UCSD-AML1 (cell line): ENCODE measurements at regions not wholly inside any gene's neighbourhood (a gene's known extent, or its start where the extent isn't known, plus 50 kb on each side); places are given as distances from the start of the nearest gene placed in this dataset.

Experiments used
- DNase-seq: peaks from one replicate; lab custom pipeline; 2025; ENCODE audit not compliant: unreplicated experiment; lab: John Stamatoyannopoulos, UW

GRCh38 chr2:453132-453531 lies 165.2 kb upstream of the ALKAL2 start:
- no peak for DNase-seq

DNA sequence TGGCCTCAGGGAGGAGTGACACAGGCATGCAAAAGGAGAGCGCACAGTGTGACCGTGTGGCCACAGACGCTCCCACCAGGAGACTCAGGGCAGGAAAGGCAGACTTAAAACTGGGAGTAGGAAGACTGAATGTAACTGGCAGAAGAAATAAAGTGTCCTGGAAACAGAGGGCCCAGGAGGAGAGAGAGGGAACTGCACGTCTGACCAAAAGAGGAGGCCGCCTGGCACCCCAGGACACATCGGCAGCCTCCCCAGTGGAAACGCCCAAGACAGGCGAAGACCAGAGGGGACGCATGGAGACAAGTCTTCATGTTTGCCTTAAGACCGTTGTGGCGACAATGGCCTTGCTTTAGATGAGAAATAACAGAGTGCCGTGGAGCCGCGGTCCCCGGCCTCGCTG lies 163.6 kb upstream of the ALKAL2 start:
- no peak for DNase-seq

- DNase-seq: no peak
Observed at GRCh38 chr2:449246-450067, 161.6 kb upstream of the ALKAL2 start.

DNA sequence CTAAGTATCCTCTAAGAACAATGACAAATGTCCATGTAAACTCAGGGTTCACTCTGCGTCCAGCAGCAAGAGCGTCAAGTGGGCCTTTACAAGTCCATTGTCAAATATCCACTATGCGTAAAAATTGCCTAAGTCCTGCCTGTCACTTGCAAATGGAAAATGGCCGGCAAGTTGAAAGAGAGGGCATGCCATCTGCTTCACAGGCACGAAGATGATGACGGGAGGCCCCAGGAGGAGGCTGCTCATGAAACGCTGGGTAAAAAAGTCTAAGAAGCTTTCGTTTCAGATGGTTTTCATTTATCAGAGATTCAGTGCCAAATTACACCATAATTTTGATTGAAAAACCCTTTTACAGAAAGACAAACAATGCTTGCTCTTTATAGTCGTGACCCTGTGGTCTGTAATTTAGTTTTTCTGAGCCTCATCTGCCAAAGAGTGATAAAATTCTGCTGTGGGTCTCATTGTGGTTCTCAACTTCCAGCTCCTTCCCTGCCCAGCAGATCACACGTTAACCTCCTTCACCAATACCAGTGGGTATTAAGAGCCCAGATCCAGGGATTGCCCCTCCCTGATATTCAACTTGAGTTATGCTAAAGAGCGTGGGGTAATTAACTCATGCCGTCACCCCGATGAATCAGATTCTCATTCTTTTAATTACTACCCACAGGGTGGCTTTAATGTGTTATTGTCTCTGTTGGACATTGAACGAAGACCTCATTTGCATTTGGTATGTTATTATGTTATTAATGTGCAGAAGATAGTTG lies 160.2 kb upstream of the ALKAL2 start:
- no peak for DNase-seq

DNA sequence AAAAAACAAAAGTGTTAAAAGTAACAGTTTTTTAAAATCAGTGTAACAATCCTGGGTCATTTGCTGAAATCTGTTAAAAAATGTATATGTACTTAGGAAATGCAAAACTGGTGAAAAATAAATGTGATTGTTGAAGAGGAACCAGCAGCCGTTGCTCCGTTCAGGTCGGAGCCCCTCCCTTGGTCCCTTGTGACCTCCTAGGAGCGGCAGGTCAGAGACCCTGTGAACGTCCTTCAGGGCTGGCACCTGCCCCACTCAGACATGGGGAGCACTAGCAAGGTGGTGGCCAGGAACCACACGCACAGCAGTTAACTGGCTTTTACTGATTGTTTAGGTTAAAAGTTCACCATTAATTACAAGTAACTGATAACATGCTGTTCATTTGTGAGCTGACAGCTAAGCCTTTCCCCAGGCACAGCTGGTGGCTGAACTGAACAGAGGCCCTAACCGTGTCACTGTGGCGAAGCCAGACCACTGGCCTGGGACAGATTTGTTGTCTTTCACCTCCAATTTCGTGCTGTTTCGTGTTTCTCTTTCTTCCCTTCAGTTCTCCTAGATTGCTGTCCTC lies 159.2 kb upstream of the ALKAL2 start:
- no peak for DNase-seq

- DNase-seq: no peak
Observed at GRCh38 chr2:446303-446874, 158.5 kb upstream of the ALKAL2 start.

- DNase-seq: no peak
Observed at GRCh38 chr2:445896-446295, 158.0 kb upstream of the ALKAL2 start.

- no peak for DNase-seq
Observed at GRCh38 chr2:444937-445884, 157.3 kb upstream of the ALKAL2 start.

DNA sequence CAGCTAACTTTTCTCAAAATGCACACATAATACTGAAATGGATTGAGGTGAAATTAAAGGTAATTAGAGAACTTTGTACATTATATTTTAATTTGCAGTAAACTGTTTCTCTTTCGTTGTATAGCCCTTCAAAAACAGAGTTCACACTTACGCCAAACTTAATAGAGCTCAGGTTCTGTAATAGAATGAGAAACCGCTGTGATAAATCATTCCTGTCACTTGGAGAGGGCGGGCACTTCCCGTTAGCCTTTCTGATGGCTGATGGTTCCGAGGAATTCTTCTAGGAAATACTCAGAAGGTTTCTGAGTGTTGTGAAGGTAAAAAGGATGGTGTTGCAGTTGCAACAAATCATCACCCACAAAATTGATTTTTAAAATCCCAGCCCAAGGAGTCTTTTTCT lies 155.8 kb upstream of the ALKAL2 start:
- DNase-seq: no peak

DNA sequence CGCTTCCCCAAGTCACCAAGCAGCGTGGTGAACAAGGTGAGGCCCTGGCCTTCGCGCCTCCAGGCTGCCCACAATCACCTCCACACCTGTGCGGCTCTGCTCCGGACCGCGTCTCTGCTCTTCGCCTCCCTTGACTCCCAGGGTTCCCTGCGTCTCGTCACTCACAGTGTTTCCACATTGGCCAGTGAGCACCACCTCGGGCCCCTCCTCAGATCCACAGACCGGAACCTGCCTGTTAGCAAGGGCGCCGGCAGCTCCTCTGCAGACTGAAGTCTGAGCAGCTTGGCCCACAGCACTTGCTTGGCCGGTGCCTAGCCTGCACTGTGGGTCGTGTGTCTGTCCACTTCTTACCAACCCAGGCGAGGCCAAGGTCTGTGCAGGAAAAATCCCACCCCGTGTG lies 155.3 kb upstream of the ALKAL2 start:
- no peak for DNase-seq

GRCh38 chr2:441258-442022 lies 153.5 kb upstream of the ALKAL2 start:
- no peak for DNase-seq

DNA sequence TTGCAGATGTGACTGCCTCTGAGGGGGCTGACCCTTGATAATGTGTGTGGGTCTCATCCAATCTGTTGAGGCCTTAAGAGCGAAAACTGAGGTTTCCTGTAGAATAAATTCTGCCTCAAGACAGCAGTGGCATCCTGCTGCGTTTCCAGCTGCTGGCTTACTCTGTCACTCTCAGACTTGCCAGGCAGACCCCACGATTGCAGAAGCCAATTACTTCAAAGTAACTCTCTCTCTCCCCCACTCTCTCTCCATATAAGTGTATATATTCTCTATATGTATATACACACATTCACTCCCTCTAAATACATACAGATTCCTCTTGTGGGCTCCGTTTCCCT lies 152.5 kb upstream of the ALKAL2 start:
- DNase-seq: no peak

GRCh38 chr2:439556-440402 lies 151.9 kb upstream of the ALKAL2 start:
- no peak for DNase-seq

DNA sequence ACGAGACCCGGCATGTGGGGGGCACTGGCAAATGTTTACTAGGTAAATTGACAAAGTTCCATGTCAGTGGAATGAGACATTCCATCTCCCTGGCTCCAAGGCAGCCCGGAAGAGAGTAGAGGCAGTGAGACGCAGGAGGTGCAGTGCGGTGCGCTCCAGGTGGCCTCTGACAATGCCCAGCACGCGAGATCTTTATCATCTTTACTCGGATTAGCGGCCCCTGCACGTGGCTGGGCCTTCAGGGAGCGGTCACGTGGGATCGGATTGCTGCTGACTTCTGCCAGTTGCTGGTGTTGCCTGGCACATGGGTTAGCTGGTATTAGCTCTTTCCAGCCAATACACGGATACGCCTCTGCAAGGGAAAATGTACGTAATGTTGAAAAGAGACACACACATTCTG lies 151.2 kb upstream of the ALKAL2 start:
- no peak for DNase-seq

GRCh38 chr2:437756-438393 lies 150.0 kb upstream of the ALKAL2 start:
- DNase-seq: peak; percentile 27

- no peak for DNase-seq
Observed at GRCh38 chr2:437180-437579, 149.3 kb upstream of the ALKAL2 start.

DNA sequence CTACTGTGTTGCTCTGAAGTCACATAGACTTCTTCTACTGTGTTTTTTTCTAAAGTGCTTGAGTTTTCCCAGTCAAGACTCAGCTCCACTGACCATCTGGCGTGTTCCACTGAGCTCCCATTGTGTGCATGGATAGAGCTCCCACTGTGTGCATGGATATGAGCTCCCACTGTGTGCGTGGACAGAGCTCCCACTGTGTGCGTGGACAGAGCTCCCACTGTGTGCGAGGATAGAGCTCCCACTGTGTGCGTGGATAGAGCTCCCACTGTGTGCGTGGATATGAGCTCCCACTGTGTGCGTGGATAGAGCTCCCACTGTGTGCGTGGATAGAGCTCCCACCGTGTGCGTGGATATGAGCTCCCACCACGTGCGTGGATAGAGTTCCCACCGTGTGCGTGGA lies 148.3 kb upstream of the ALKAL2 start:
- DNase-seq: no peak

DNA sequence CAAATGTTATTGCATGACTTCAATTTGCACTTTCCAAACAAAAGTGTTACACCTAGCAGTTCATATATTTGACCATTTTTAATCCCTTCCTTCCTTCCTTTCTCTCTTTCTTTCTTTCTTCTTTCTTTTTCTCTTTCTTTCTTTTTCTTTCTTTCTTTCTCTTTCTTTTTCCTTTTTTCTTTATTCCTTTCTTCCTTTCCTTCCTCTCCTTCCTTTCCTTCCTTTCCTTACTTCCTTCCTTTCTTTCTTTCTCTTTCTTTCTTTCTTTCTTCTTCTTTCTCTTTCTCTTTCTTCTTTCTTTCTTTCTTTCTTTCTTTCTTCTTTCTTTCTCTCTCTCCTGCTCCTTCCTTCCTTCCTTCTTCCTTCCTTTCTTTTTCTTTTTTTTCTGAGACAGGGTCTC lies 146.7 kb upstream of the ALKAL2 start:
- no peak for DNase-seq

DNA sequence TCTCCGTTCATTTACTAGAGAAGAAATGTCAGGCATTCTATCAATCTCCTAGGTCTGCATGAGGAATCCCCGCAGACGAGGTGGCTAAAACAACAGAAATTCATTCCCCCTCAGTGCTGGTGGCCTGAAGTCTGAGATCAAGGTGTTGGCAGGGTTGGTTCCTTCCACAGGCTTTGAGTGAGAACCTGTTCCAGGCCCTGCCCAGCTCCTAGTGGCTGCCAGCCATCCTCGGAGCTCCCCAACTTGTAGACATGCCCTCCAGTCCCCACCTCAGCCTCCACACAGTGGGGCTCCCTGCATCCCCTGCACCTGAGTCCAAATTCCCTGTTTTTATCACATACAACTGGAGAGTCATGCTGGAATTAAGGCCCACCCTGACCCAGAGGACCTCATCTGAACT lies 145.3 kb upstream of the ALKAL2 start:
- DNase-seq: no peak
